Suprapubic skin (tissue), 4 donors: ENCODE measurements at regions not wholly inside any gene's neighbourhood (a gene's known extent, or its start where the extent isn't known, plus 50 kb on each side); places are given as distances from the start of the nearest gene placed in this dataset.

Source experiments
- DNase-seq, 2 donors: peaks; one replicate each; pipeline ENCODE4 v3.0.0-alpha.2; 2019; ENCODE audit warnings: low spot score in 2 of 2
- H3K27ac ChIP-seq: fragments of 200-600 bp; sonication (generic); one replicate; pipeline ENCODE4 v1.5.1; 2019
- H3K27me3 ChIP-seq: fragments of 200-600 bp; sonication (generic); one replicate; pipeline ENCODE4 v1.5.1; 2019
- H3K36me3 ChIP-seq: fragments of 200-600 bp; sonication (generic); one replicate; pipeline ENCODE4 v1.5.1; 2019
- H3K4me1 ChIP-seq: fragments of 200-600 bp; sonication (generic); one replicate; pipeline ENCODE4 v1.5.1; 2019
- H3K4me3 ChIP-seq: fragments of 200-600 bp; sonication (generic); one replicate; pipeline ENCODE4 v1.5.1; 2019; ENCODE audit warnings: mild to moderate bottlenecking
- H3K9me3 ChIP-seq: fragments of 200-600 bp; sonication (generic); one replicate; pipeline ENCODE4 v1.5.1; 2019
- CTCF ChIP-seq, 2 donors: fragments of 200-600 bp in 1 of 2; fragments of 450-650 bp in 1 of 2; sonication (generic) in 1 of 2; IDR thresholded peaks; one replicate each; pipeline ENCODE4 v1.5.1; 2016 to 2019; ENCODE audit warnings: antibody characterized with exemption in 2 of 2, mild to moderate bottlenecking in 1 of 2, moderate library complexity in 1 of 2
- EP300 ChIP-seq: sonication (generic); formaldehyde crosslinking; IDR thresholded peaks from one replicate; pipeline ENCODE4 v1.6.1; 2017; ENCODE audit warnings: antibody characterized with exemption
- POLR2A ChIP-seq, 2 donors: fragments of 450-650 bp; IDR thresholded peaks; one replicate each; pipeline ENCODE4 v1.6.1; 2017; ENCODE audit warnings: antibody characterized with exemption in 2 of 2, mild to moderate bottlenecking in 2 of 2, moderate library complexity in 2 of 2
- POLR2AphosphoS5 ChIP-seq, 3 donors: sonication (generic); formaldehyde crosslinking; IDR thresholded peaks; one replicate each; pipeline ENCODE4 v1.6.1; 2017; ENCODE audit warnings: antibody characterized with exemption in 3 of 3
- WGBS: methylation state at CpG from one replicate; pipeline ENCODE4 v1.1.5; 2018; 5-methylcytosine and 5-hydroxymethylcytosine counted together

GRCh38 chr3:77919244-77919643, 879.3 kb downstream of the ROBO2 start:
- Histone ChIP-seq H3K36me3 (no peaks in the 10 kb centered on the region), H3K9me3 (no peaks in the 10 kb centered on the region), H3K4me1 (no peaks in the 10 kb centered on the region), H3K27ac (no peak overlapping the region), H3K4me3 (no peak overlapping the region), H3K27me3 (no peaks in the 10 kb centered on the region)
- TF ChIP-seq CTCF (IDR thresholded peaks at IDR 0.05) (no peak), POLR2A (IDR thresholded peaks at IDR 0.05) (no peak), POLR2AphosphoS5 (IDR thresholded peaks at IDR 0.05) (no peak), EP300 (no peak)
- no peak for DNase-seq

GRCh38 chr3:77931255-77932009, 891.5 kb downstream of the ROBO2 start:
- H3K27ac ChIP-seq: no peak overlapping the region
- WGBS: 70% methylated on average over 9 of the region's 9 CpGs
- no peak for DNase-seq
- H3K4me3 ChIP-seq: no peak overlapping the region
- TF ChIP-seq EP300 (no peak), POLR2A (IDR thresholded peaks at IDR 0.05) (no peak), CTCF (IDR thresholded peaks at IDR 0.05) (no peak), POLR2AphosphoS5 (IDR thresholded peaks at IDR 0.05) (no peak)
- no peaks in the 10 kb centered on the region for H3K9me3 ChIP-seq
- H3K4me1 ChIP-seq: no peaks in the 10 kb centered on the region
- H3K36me3 ChIP-seq: no peaks in the 10 kb centered on the region
- H3K27me3 ChIP-seq: no peaks in the 10 kb centered on the region

GRCh38 chr3:77932926-77933325, 893.0 kb downstream of the ROBO2 start:
- Histone ChIP-seq H3K27me3 (no peaks in the 10 kb centered on the region), H3K36me3 (no peaks in the 10 kb centered on the region), H3K9me3 (no peaks in the 10 kb centered on the region), H3K27ac (no peak overlapping the region), H3K4me1 (no peaks in the 10 kb centered on the region), H3K4me3 (no peak overlapping the region)
- WGBS: 89% methylated on average over 1 of the region's 1 CpG
- TF ChIP-seq POLR2AphosphoS5 (IDR thresholded peaks at IDR 0.05) (no peak), EP300 (no peak), POLR2A (IDR thresholded peaks at IDR 0.05) (no peak), CTCF (IDR thresholded peaks at IDR 0.05) (no peak)
- DNase-seq: no peak

- Histone ChIP-seq H3K4me1 (no peaks in the 10 kb centered on the region), H3K36me3 (no peaks in the 10 kb centered on the region), H3K27me3 (no peaks in the 10 kb centered on the region), H3K4me3 (no peak overlapping the region), H3K9me3 (no peaks in the 10 kb centered on the region), H3K27ac (no peak overlapping the region)
- DNase-seq: no peak
- 86% methylated on average over 2 of the region's 2 CpGs for WGBS
- no peak for TF ChIP-seq POLR2AphosphoS5 (IDR thresholded peaks at IDR 0.05)
- no peak for TF ChIP-seq POLR2A (IDR thresholded peaks at IDR 0.05)
- no peak for TF ChIP-seq EP300
- TF ChIP-seq CTCF (IDR thresholded peaks at IDR 0.05): no peak
Measured at GRCh38 chr3:77933926-77934325, 894.0 kb downstream of the ROBO2 start.

- no peaks in the 10 kb centered on the region for H3K36me3 ChIP-seq
- DNase-seq: no peak
- H3K4me3 ChIP-seq: no peak overlapping the region
- no peak overlapping the region for H3K27ac ChIP-seq
- no peaks in the 10 kb centered on the region for H3K9me3 ChIP-seq
- no peaks in the 10 kb centered on the region for H3K27me3 ChIP-seq
- no peak for TF ChIP-seq POLR2A (IDR thresholded peaks at IDR 0.05)
- no peak for TF ChIP-seq CTCF (IDR thresholded peaks at IDR 0.05)
- TF ChIP-seq EP300: no peak
- no peak for TF ChIP-seq POLR2AphosphoS5 (IDR thresholded peaks at IDR 0.05)
- WGBS: 84% methylated on average over 1 of the region's 1 CpG
- H3K4me1 ChIP-seq: no peaks in the 10 kb centered on the region
Measured at GRCh38 chr3:77935418-77935817, 895.5 kb downstream of the ROBO2 start.
